GM20431 (cell line): ENCODE measurements at regions not wholly inside any gene's neighbourhood (a gene's known extent, or its start where the extent isn't known, plus 50 kb on each side); places are given as distances from the start of the nearest gene placed in this dataset.

ENCODE experiments used
- in situ Hi-C: fragments of 300-500 bp; cut with MseI, MboI; formaldehyde crosslinking; loops from one replicate; pipeline ENCODE4 v1.15.0; 2020; ENCODE audit warnings: low sequenced_read_pairs; ENCODE audit not compliant: unreplicated experiment

DNA sequence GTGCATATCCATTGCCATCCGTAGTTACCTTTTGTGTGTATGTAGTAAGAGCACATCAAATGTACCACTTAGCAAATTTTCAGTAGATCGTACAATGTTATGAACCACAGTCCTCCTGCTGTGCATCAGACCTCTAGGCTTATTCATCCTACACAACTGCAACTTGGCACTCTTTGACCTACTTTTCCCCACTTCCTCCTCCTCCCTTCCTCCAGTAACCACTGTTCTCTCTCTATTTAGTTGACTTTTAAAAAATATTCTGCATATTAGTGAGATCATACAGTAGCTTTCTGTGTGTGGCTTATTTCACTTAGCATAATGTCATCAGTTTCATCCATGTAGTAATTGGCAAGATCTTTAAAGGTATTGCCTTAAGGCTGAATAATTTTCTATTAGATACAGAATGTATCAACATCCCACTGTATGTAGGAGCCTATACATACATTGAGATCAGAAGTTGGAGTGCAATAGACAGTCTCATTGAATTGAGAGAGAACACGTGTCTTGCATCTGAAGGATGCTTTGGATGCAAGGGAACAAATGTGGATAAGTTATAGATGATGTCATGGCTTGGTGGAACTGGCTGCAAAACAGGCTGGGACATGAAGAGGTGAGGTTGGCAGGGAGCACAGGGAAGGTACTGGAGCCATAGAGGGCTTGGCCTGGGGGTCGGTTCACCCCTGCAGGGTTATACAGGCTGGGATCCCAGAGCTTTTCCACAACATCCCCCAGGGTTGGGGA lies 83.0 kb upstream of the FAM180A start:
- in situ Hi-C loops, result no loop called here

DNA sequence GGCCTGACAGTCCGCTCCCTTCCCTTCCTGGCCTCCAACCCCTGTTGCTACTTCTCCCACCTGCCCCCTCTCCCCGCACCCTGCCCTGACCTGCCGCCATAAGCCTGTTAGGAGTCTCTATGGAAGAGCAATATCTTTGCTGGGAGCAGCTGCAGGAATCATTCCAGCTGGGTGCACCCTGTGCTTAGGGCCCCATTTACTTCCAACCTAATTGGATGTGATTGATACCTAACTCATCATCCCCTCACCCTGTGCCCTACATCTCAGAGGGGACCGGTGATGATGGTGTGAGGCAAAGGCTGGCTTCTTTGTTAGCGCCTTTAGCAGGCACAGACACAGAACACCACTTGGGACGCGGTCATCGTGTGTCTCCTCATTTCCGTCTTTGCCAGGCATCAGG lies 80.0 kb upstream of the FAM180A start:
- in situ Hi-C loops, result no loop called here

DNA sequence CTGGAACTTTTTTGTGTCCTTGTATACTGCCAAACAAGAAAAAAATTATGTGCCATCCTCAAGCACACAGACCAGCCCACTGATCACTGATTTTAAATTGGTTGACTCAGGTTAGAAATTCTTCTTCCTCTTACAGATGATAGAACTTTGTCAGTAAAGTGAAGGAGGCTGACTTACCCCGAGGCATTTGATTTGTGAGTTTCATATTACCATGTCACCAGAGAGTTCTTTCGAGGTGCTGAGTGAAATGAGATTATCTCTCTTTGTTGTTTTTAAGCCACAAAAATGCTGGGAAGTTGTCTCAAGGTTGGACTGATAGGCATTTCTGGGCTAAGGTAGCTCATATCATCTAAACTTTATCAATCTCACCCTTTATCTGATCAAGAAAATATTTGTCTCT lies 78.8 kb upstream of the FAM180A start:
- in situ Hi-C loops, result no loop called here

DNA sequence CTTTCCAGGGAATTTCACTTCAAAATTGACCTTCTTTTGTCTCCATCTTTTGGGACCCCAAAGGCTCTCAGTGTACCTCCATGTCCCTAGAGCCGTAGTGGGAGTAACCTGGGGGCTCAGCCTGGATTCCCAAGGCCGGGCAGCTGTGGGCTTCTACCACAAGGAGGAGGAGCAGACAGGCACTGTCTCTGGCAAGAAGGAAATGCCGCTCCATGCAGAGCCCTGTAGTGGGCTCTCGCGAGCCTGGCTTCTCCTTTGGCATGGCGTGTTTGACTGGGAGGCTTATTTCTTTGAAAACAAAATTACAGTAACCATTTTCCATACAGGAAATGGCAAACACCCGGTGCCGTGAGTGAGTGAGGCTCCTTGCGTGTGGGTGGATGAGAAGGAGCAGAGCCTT lies 76.8 kb upstream of the FAM180A start:
- in situ Hi-C loops, result no loop called here

DNA sequence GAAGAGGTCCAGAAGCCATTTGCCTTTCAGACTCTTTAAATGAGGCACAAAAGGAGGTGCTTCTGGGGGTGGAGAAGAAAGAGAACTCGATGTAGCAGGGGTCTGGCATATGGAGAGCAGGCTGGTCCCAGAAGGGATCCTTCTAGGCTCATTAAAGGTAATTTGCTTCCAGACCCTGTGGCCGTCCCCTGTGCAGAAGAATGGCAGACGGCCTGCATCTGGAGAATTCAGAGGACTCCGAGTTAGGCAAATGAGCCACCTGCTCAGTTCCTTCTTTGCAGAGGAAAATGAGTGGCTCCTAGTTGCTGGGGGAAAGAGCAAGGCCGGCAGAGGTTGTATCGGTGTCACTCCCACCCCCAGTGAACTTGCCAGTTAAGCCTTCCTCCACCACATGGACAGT lies 73.8 kb upstream of the FAM180A start:
- in situ Hi-C loops, result no loop called here

DNA sequence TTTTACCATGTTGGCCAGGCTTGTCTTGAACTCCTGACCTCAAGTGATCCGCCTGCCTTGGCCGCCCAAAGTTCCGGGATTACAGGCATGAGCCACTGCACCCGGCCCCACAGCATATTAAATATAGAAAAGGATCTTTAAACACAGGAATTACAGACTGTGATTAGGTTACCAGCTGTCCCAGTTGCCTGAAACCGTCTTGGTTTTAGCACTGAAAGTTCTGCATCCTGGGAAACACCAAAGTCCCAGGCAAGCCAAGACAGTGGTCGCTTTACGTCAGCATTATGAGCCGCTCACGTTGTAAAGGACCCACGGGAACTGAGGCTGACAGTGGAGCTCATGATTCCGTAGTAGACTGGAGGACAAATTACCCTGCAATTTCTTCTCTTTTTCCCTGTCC lies 69.0 kb upstream of the FAM180A start:
- in situ Hi-C loops, result no loop called here

DNA sequence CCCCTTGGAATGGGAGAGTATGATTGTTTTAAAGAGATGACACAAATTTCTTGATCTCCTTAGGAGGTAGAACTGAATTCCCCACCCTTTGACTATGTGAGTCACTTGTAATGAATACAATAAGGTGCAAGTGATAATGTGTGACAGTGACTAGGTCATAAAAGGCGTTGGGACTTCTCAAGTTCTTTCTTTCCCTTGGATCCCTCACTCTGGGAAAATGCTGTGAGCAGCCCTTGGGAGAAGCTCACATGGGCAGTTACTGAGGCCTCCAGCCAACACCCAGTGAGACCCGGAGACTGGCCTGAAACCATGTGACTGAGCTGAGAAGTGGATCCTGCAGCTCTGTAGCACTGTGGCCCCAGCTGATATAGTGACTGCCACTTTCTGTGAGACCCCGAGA lies 66.4 kb upstream of the FAM180A start:
- in situ Hi-C loops, result no loop called here

DNA sequence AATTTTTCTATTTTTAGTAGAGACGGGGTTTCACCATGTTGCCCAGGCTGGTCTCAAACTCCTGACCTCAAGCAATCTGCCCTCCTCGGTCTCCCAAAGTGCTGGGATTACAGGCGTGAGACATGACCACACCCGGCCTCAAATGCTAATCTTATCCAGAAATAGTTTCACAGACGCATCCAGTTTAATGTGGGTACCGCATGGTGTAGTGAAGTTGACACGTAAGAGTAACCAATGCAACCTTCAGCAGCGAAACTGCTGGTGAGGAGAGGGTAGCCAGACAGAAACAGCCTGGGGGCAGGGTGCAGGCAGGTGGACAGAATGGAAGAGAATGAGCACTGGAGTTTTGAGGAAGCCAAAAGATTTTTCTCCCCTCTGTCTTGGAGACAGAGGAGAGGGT lies 63.5 kb upstream of the FAM180A start:
- in situ Hi-C loops, result no loop called here

DNA sequence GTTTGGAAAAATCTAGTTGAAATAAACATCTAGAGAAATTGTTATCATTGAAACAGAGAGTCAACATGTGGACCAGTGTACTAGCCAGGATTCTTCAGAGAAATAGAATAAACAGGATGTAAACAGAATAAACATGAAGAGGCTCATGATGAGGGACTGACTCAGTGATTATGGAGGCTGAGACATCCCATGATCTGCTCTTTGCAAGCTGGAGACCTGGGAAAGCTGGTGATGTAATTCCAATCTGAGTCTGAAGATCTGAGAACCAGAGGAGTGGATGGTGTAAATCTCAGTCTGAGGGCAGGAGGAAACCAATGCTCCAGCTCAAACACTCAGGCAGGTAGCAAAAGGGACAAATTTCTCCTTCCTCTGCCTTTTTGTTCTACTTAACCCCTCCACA lies 62.9 kb upstream of the FAM180A start:
- in situ Hi-C loops, result no loop called here

DNA sequence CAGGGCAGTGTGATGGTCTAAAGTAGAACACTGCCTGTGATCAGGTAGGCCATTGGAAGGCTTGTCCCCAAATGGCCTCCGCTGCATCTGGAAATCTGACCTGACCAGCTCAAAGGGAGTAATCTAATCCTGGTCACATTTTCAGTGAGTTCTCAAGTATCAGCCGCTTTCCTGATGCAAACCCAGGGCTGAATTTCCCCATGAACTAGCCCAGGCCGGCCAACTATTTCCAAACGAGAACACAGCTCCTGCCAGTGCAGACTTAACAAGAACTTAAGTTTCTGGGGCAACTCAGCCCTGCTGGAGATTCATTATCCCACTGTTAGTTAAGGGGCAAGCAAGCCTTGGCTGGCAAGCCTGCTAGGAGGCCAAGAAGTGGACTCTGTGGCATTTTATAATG lies 59.6 kb upstream of the FAM180A start:
- in situ Hi-C loops, result no loop called here

DNA sequence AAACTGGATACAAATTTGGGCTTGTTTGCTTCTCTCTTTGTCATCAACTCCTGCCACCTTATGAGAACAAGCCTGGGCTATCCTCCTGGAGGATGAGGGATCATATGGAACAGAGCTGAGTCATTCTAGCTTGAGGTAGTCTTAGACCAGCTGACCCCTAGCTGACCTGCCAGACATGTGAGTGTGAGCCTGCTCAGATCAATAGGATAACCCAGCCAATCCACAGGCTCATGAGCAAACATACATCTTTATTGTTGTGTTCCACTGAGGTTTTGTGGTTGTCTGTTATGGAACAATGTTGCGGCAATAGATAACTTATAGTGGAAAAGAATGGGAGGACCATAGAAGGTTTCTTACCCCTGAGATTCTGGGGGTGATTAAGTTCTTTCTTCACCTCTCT lies 54.5 kb upstream of the FAM180A start:
- in situ Hi-C loops, result loop anchor here (5.0 kb wide), 1 partner anchor 209 kb away; no protein-coding TSS in a partner anchor

DNA sequence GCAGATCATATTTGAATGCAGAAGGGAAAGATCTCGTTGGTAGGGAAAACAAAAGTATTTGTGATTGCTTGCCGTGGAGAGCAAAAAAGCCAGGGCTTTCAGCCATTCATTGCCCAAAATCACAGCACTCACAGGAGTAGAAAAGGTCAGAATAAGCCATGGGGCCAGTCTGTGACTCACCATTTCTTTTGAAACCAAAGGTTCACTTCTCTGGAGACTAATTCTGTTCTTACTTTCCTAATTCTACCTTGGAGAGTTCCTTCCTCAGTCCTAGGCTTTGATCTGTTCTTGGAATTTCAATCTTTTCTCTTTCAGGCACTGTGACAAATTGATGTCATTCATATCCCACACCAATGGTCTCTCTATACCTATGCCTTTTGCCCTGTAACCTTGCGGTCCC lies 54.1 kb upstream of the FAM180A start:
- in situ Hi-C loops, result loop anchor here (5.0 kb wide), 1 partner anchor 210 kb away; no protein-coding TSS in a partner anchor

DNA sequence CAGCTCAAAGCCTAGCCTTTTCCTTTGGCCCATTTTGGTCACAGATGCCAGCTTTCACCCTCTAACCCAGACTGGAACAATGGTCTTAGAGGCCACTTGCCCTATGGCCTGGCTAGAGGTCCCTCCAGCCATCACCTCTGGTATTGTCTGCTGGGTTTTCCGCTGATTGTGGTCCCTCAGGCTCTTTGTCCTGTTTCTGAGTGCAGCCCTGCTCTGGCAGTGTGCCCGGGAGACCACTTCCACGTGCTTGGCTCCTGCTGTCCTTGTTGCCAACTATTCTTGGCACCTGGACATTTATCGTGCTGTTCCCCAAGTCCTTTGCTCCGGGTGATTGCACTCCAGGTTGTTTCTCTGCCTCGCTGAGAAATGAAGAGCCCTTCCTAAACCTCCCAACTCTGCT lies 53.3 kb upstream of the FAM180A start:
- in situ Hi-C loops, result loop anchor here (5.0 kb wide), 1 partner anchor 210 kb away; no protein-coding TSS in a partner anchor

DNA sequence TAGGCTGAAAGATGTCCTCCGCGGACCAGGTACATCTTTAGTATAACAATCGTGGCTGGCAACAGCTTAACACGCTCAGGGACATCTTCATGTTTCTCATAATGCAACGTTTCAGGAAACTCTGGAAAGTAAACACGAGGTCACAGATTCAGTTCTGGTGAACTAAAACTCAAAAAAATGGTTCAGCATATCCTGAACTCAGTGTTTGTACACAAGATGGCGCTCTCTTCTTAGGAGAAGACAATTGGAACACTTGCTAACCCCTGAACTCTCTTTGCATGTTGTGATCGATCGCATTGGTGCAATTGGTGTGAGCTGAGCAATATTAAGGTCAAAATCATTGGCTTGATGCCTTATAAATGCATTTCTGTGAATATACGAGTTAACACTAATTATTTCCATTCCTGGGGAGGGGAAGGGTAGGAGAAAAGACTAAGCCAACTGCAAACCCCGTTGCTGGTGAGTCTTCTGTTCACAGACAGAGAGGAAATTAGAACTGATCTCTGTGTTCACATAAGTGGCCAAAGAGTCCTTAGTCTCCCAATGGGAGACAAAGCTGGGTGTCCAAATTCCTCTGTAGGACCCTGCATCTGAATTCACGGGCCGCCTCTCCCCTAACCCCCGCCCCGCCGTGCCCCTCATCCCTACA lies 52.6 kb upstream of the FAM180A start:
- in situ Hi-C loops, result loop anchor here (5.0 kb wide), 1 partner anchor 211 kb away; no protein-coding TSS in a partner anchor

DNA sequence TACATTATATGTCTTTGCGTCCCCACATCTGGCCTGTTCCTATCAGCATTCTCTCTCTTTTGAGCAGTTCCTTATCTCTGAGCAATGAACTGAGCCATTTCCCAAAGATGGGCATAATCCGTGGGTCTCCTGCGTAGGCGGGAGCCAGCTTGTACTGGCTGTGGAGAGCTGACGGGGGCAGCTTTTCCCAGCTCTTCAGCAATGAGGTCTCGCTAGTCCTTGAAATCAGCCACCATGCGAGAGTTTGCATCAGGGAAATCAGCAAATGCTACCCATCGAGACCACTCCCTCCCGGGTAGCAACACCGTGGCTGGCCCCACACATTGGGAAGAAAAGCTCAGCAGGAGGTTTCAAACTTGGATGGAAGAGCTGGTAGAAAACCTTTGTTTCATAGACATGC lies 51.9 kb upstream of the FAM180A start:
- in situ Hi-C loops, result loop anchor here (5.0 kb wide), 1 partner anchor 212 kb away; no protein-coding TSS in a partner anchor

DNA sequence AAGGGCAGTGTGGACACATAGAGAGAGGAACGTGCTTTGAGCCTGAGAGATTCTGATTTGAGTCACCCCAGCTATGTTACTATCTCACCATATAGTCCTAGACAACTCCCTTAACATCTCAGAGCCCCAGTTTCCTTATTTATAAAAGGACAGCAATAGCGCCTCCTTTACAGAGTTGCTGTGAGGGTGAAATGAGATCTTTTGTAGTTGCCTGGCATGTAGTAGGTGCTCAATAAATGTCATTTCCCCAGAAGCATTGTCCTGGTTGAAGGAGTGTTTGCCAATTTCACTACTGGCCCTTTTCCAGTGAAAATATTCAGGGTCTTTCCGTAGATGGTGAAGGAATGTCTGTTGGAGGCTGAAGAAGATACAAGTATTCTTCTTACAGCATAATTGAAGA lies 51.3 kb upstream of the FAM180A start:
- in situ Hi-C loops, result loop anchor here (5.0 kb wide), 1 partner anchor 212 kb away; no protein-coding TSS in a partner anchor
